ENCODE measurements at regions not wholly inside any gene's neighbourhood (a gene's known extent, or its start where the extent isn't known, plus 50 kb on each side); places are given as distances from the start of the nearest gene placed in this dataset.
"Not testable (repeated sequence)": the region's sequence is repeated elsewhere in the genome, so short reads cannot be mapped to it uniquely, and the experiment has no call there.

GRCh38 chr7:150084724-150085123 lies 211.0 kb downstream of the ATP6V0E2 start:
- not testable (repeated sequence) for H3K4me1 Mint-ChIP-seq (ENCODE audit: low read depth); H3K4me3 Mint-ChIP-seq (ENCODE audit: low read depth); H3K27ac Mint-ChIP-seq; H3K36me3 Mint-ChIP-seq (ENCODE audit: insufficient read depth); DNase-seq (ENCODE audit: low spot score, unreplicated experiment); H3K9me3 Mint-ChIP-seq (ENCODE audit: low read depth)
- peaks cover 27% of the 10 kb centered on the region for H3K27me3 Mint-ChIP-seq

GRCh38 chr7:150087478-150087877 lies 213.7 kb downstream of the ATP6V0E2 start:
- not testable (repeated sequence) for H3K27ac Mint-ChIP-seq; H3K36me3 Mint-ChIP-seq (ENCODE audit: insufficient read depth); H3K4me1 Mint-ChIP-seq (ENCODE audit: low read depth); DNase-seq (ENCODE audit: low spot score, unreplicated experiment); H3K9me3 Mint-ChIP-seq (ENCODE audit: low read depth); H3K4me3 Mint-ChIP-seq (ENCODE audit: low read depth)
- H3K27me3 Mint-ChIP-seq: peaks cover 20% of the 10 kb centered on the region

- not testable (repeated sequence) for H3K36me3 Mint-ChIP-seq (ENCODE audit: insufficient read depth); DNase-seq (ENCODE audit: low spot score, unreplicated experiment); H3K4me3 Mint-ChIP-seq (ENCODE audit: low read depth); H3K9me3 Mint-ChIP-seq (ENCODE audit: low read depth); H3K4me1 Mint-ChIP-seq (ENCODE audit: low read depth); H3K27ac Mint-ChIP-seq
- peaks cover 16% of the 10 kb centered on the region for H3K27me3 Mint-ChIP-seq
These were observed 215.4 kb downstream of the ATP6V0E2 start for GRCh38 chr7:150089139-150089538.

- not testable (repeated sequence) for H3K4me3 Mint-ChIP-seq (ENCODE audit: low read depth); DNase-seq (ENCODE audit: low spot score, unreplicated experiment); H3K4me1 Mint-ChIP-seq (ENCODE audit: low read depth); H3K27me3 Mint-ChIP-seq; H3K36me3 Mint-ChIP-seq (ENCODE audit: insufficient read depth); H3K27ac Mint-ChIP-seq; H3K9me3 Mint-ChIP-seq (ENCODE audit: low read depth)
These were observed 217.0 kb downstream of the ATP6V0E2 start for GRCh38 chr7:150090776-150091175.

- not testable (repeated sequence) for H3K4me3 Mint-ChIP-seq (ENCODE audit: low read depth); H3K9me3 Mint-ChIP-seq (ENCODE audit: low read depth)
These were observed 220.1 kb downstream of the ATP6V0E2 start for GRCh38 chr7:150093897-150094296.

GRCh38 chr7:150096213-150096994 lies 222.6 kb downstream of the ATP6V0E2 start:
- H3K36me3 Mint-ChIP-seq (ENCODE audit: insufficient read depth); H3K4me3 Mint-ChIP-seq (ENCODE audit: low read depth); H3K4me1 Mint-ChIP-seq (ENCODE audit: low read depth); H3K9me3 Mint-ChIP-seq (ENCODE audit: low read depth); H3K27ac Mint-ChIP-seq; DNase-seq (ENCODE audit: low spot score, unreplicated experiment): not testable (repeated sequence)
- H3K27me3 Mint-ChIP-seq: peaks cover 12% of the 10 kb centered on the region

More at GRCh38 chr7:150093897-150094296, 220.1 kb downstream of the ATP6V0E2 start:
- not testable (repeated sequence) for H3K27ac Mint-ChIP-seq; H3K36me3 Mint-ChIP-seq (ENCODE audit: insufficient read depth); H3K27me3 Mint-ChIP-seq; H3K4me1 Mint-ChIP-seq (ENCODE audit: low read depth); DNase-seq (ENCODE audit: low spot score, unreplicated experiment)

- H3K4me3 Mint-ChIP-seq (ENCODE audit: low read depth); H3K9me3 Mint-ChIP-seq (ENCODE audit: low read depth); H3K36me3 Mint-ChIP-seq (ENCODE audit: insufficient read depth); H3K27ac Mint-ChIP-seq; DNase-seq (ENCODE audit: low spot score, unreplicated experiment); H3K4me1 Mint-ChIP-seq (ENCODE audit: low read depth): not testable (repeated sequence)
- peaks cover 27% of the 10 kb centered on the region for H3K27me3 Mint-ChIP-seq
These were observed 224.6 kb upstream of the LRRC61 start for GRCh38 chr7:150098592-150098991.

GRCh38 chr7:150101282-150101681 lies 221.9 kb upstream of the LRRC61 start:
- not testable (repeated sequence) for H3K4me3 Mint-ChIP-seq (ENCODE audit: low read depth); H3K4me1 Mint-ChIP-seq (ENCODE audit: low read depth); H3K36me3 Mint-ChIP-seq (ENCODE audit: insufficient read depth); DNase-seq (ENCODE audit: low spot score, unreplicated experiment); H3K9me3 Mint-ChIP-seq (ENCODE audit: low read depth); H3K27ac Mint-ChIP-seq
- H3K27me3 Mint-ChIP-seq: peaks cover 27% of the 10 kb centered on the region

- not testable (repeated sequence) for DNase-seq (ENCODE audit: low spot score, unreplicated experiment); H3K4me3 Mint-ChIP-seq (ENCODE audit: low read depth); H3K36me3 Mint-ChIP-seq (ENCODE audit: insufficient read depth); H3K27ac Mint-ChIP-seq; H3K4me1 Mint-ChIP-seq (ENCODE audit: low read depth); H3K9me3 Mint-ChIP-seq (ENCODE audit: low read depth)
- peaks cover 35% of the 10 kb centered on the region for H3K27me3 Mint-ChIP-seq
These were observed 215.9 kb upstream of the LRRC61 start for GRCh38 chr7:150107283-150107682.

GRCh38 chr7:150110375-150110820 lies 212.8 kb upstream of the LRRC61 start:
- H3K27ac Mint-ChIP-seq; H3K36me3 Mint-ChIP-seq (ENCODE audit: insufficient read depth); DNase-seq (ENCODE audit: low spot score, unreplicated experiment); H3K4me3 Mint-ChIP-seq (ENCODE audit: low read depth); H3K4me1 Mint-ChIP-seq (ENCODE audit: low read depth); H3K9me3 Mint-ChIP-seq (ENCODE audit: low read depth): not testable (repeated sequence)
- peaks cover 52% of the 10 kb centered on the region for H3K27me3 Mint-ChIP-seq

- H3K27ac Mint-ChIP-seq; H3K4me3 Mint-ChIP-seq (ENCODE audit: low read depth); H3K4me1 Mint-ChIP-seq (ENCODE audit: low read depth); H3K9me3 Mint-ChIP-seq (ENCODE audit: low read depth); H3K36me3 Mint-ChIP-seq (ENCODE audit: insufficient read depth); DNase-seq (ENCODE audit: low spot score, unreplicated experiment): not testable (repeated sequence)
- peaks cover 56% of the 10 kb centered on the region for H3K27me3 Mint-ChIP-seq
These were observed 212.3 kb upstream of the LRRC61 start for GRCh38 chr7:150110882-150111281.

GRCh38 chr7:150111373-150112139 lies 211.6 kb upstream of the LRRC61 start:
- H3K9me3 Mint-ChIP-seq (ENCODE audit: low read depth); H3K36me3 Mint-ChIP-seq (ENCODE audit: insufficient read depth); H3K4me3 Mint-ChIP-seq (ENCODE audit: low read depth); DNase-seq (ENCODE audit: low spot score, unreplicated experiment); H3K4me1 Mint-ChIP-seq (ENCODE audit: low read depth); H3K27ac Mint-ChIP-seq: not testable (repeated sequence)
- H3K27me3 Mint-ChIP-seq: peaks cover 59% of the 10 kb centered on the region

GRCh38 chr7:150113301-150113700 lies 209.9 kb upstream of the LRRC61 start:
- H3K36me3 Mint-ChIP-seq (ENCODE audit: insufficient read depth); H3K4me1 Mint-ChIP-seq (ENCODE audit: low read depth): not testable (repeated sequence)

More at GRCh38 chr7:150113301-150113700, 209.9 kb upstream of the LRRC61 start:
- not testable (repeated sequence) for H3K27ac Mint-ChIP-seq; DNase-seq (ENCODE audit: low spot score, unreplicated experiment); H3K4me3 Mint-ChIP-seq (ENCODE audit: low read depth); H3K9me3 Mint-ChIP-seq (ENCODE audit: low read depth)
- peaks cover 54% of the 10 kb centered on the region for H3K27me3 Mint-ChIP-seq

Measured in progenitor cell of endocrine pancreas (in vitro differentiated cells).